ENCODE measurements at regions not wholly inside any gene's neighbourhood (a gene's known extent, or its start where the extent isn't known, plus 50 kb on each side); places are given as distances from the start of the nearest gene placed in this dataset.

- peak; percentile 49 for DNase-seq
Observed at GRCh38 chr17:77867308-77867781, 91.2 kb upstream of the TNRC6C start.

- no peak for DNase-seq
Observed at GRCh38 chr17:77867976-77868713, 90.4 kb upstream of the TNRC6C start.

DNA sequence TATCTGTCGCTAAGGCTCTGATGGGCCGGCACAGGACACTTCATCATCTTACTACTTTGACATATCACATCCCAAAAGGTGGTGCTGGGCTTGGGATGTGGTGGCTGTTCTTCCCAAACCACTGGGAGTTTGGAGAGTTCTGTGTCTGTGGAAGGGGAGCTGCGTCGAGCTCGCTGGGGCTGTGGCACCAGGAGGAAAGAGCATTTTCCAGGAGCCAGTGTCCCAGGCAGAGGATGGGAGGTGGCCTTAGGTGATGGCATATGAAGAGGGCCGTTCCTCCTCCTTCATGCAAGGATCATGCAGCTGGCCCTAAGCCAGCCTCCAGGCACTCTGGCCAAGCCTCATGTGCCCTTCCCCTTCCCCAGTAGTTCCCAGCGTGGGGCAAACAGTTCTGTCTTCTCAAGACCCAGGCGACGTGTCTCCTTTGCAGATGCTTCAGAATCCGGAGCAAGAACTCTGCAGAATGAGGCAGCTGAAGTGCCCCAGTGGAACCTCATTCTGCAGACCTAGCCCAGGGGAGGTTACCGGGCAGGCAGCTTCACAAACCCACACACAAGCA, 89.4 kb upstream of the TNRC6C start:
- DNase-seq = no peak

- peak; percentile 92 for DNase-seq
Observed at GRCh38 chr17:77869665-77870132, 88.8 kb upstream of the TNRC6C start.

DNA sequence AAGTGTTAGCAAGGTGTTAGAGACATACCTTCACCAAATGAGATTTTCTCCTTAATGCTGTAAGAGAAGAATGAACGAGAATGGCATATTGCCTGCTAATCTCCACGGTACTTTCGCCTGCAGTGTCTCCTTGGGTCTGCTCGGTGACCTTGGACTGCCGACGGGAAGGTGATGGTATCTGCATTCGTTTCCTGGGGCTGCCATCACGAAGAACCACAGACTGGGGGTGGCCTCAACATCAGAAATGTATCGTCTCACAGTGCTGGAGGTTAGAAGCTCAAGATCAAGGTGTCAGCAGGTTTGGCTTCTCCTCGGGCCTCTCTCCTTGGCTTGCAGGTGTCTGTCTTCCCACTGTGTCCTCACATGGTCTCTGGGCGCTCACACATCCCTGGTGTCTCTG, 86.3 kb upstream of the TNRC6C start:
- no peak for DNase-seq

- no peak for DNase-seq
Observed at GRCh38 chr17:77872714-77873499, 85.6 kb upstream of the TNRC6C start.

- DNase-seq = no peak
Observed at GRCh38 chr17:77873500-77874302, 84.8 kb upstream of the TNRC6C start.

DNA sequence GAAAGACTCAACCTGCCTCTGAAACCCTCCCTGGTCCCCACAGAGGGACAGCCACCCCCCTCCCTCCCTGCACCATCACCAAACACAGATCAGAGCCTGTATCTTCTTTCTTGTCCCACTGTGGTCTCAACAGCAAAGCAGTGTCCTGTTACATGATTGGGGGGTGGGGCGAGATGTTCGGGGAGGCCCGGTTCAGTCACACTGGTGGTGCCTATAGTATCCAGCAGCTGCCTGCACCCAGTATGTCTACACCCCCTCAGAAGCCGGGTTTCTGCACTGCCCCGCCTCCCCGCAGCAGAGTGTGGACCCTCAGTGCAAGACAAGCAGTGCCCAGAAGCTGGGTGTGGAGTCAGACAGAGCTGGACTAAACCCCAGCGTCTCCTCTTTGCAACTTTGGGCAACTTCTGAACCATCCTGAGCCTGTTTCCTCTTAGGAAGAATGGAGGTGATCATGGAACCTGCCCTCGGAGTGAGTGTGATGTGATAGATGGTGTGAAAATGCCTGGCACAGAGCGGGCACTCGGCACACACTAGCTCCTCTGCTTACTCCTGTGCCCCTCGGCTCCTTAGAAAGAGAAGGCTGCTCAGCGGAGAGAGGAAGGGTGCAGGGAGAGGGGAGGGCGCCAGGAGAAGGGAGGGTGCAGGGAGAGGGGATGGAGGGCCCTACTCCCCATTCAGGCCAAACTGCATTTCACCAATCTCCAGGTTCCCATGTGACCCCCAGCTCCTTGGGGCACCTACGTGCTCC, 84.0 kb upstream of the TNRC6C start:
- no peak for DNase-seq

- no peak for DNase-seq
Observed at GRCh38 chr17:77875051-77875780, 83.3 kb upstream of the TNRC6C start.

DNA sequence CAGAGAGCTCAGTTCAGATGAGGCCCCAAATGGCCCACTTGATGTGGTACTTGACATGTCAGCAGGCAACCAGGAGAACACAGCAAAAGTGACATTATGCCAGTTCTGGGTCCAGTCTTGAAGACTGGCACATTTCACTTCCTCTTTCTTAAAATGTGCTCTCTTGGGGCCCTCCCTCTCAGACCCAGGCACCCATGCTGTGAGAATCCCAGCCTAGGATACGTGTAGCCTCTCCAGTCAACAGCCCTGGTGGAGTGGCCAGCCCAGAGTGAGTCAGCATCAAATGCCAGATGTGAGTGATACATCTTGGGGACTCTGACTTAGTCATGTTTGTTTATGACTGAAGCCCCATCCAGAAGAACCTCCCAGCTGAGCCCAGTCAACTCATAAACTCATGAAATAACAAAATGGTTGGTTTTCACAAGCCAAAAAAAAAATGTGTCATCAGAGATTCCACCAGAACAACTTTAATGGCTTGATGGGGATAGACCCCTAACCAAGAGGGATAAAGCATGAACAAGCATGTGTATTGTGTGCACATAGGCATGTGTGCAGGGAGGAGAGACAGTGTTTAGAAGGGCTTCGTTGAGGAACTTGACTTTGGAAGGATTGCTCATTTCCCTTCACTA, 82.5 kb upstream of the TNRC6C start:
- DNase-seq = peak; percentile 95

DNA sequence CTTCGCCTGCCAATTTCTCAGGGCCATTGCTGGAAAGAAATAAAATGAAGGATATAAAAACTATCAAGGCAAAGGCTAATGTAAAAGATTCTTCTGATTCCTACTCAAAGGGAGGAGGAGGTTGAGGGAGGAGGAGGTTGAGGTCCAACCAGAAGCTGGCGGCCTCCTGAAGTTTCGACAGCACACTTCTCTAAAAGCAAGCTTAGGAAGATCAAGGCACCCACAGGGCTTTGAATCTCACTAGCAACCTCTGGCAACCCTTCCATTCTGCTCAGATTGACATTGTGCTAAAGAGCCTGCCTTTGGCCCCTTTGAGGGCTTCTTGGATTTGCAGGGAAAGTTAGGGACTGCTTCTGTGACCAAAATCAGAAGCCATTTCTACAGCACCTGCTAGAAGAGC, 81.5 kb upstream of the TNRC6C start:
- no peak for DNase-seq

DNA sequence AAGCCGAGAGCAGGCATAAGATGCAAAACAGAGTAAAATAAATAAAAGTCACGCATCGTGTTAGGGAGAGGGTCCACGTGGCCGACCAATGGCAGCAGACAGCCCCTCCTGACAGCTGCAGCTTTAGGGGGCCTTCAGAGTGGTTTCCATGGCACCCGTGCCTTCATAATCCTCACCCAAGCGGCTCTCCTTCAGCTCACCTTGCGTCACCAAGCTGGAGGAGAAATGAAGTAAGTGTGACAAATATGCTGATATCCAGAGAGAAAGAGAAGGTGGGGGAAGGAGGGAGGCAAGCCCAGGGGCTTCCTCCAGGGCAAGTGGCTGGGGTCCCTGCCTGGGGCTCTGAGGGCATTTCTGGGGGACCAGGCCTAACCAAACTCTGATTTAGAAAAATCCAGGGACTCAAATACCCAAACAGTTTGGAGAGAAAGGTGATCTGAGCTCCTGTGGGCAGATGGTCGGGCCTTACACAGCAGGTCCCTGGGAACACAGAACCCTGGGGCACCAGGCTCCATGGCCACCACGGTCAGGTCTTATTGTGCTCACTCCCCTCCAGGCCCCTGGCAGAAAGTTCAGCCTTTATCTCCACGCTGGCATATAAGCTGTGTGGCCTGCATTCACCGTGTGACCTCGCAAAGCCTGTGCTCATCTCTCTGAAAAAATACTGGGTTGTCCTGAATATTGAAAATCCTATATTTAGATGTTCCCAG, 80.7 kb upstream of the TNRC6C start:
- DNase-seq = no peak

- no peak for DNase-seq
Observed at GRCh38 chr17:77879226-77879895, 79.1 kb upstream of the TNRC6C start.

DNA sequence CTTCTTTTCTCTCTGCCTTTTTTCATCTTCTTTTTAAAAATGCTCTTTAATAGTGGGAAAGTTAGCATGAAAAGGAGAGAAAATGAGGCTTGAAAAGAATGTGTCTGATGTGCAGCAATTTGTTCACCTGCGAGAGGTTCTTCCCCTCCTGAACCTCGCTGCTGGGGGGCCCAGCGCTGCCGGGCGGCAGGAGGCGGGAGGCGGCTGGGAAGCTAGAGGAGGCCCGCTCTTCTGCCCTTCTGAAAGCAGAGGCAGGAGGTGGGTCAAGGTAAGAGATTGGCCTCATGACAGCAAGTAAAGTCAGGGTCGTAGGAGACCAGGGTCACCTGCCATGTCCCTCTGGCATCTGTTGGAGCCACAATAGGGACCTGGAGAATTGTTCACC, 78.6 kb upstream of the TNRC6C start:
- DNase-seq = no peak

DNA sequence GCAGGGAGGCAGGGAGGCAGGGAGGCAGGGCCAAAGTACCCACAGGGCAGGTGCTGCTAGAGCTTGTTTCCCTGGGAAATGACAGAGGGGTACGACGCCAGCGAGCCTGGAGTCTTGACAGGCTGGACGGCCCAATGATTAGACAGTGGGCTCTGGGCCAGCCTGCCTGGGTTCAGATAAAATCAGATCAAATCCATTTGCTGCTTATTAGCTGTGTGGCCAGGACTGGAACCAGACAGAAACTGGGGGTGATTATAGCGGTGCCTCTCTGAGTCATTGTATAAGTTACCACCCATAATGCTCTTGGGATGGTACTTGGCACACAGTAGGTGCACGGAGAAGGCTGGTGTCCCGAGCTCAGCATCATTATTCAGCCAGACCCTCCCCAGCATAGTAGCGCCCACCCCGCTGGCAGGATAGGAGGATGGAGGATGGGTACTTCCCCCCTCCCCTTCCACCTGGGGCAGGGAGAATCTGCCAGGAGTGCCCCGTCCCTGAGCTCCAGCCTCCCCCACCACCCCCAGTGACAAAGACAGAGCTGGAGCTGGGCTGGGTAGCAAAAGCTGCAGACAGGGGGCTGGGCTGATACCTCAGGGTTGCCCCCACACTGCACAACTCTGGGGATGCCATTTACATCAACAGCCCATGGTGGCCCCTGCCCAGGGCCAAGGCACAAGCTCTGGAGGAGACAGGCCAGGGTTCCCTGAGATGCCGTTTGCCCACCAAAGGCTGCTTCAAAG, 77.6 kb upstream of the TNRC6C start:
- DNase-seq = no peak

GRCh38 chr17:77881545-77881944, 77.0 kb upstream of the TNRC6C start:
- DNase-seq = peak; percentile 95

GRCh38 chr17:77882040-77882439, 76.5 kb upstream of the TNRC6C start:
- no peak for DNase-seq

DNA sequence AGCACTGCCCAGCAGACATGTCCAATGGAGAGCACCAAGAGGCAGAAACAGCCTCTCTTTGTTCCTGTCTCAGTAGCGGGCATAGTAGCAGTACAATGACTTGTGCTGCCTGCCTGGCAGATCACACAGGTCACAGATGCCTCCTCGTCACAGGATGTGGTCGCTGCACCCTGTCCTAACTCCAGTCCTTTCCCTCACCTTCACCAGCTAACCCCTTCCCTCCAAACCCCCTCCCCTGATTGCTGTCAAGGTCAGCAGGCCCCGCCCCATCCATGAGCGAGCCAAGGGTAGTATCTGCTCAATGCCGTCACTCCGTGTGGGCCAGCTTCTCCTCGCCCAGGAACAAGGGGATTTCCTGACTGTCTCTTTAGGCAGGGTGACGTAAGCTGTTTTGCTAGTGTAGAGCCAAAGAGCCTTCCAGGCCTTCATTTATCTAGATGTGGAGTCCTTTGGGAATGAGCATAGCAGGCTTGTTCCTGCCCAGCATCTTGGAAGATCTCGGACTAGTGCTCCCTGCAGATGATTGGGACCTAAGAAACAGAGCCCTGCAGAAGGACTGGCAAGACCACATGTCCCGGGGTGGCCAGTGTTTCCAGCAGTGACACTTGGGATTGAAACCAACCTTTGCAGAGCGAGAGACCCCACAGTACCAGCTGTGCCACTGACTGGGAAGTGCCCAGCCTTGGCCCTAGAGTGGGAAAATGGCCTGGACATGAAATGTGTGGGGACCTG, 75.9 kb upstream of the TNRC6C start:
- DNase-seq = peak; percentile 43

Measured in RPMI8226 (cell line).